WTC11 (cell line): ENCODE measurements at regions not wholly inside any gene's neighbourhood (a gene's known extent, or its start where the extent isn't known, plus 50 kb on each side); places are given as distances from the start of the nearest gene placed in this dataset.

Experiments used
- ATAC-seq: fragments of 200-7000 bp; cut with Tn5 transposase; 2 replicates; pipeline ENCODE4 v1.10.0; 2021; ENCODE audit warnings: mild to moderate bottlenecking, moderate library complexity
- CTCF ChIA-PET: fragments of 300-600 bp; sonication (Branson Sonifier 250); formaldehyde crosslinking; loops from one replicate; lab custom pipeline; 2021; ENCODE audit warnings: antibody characterized with exemption; lab: Charles Lee
- POLR2A ChIA-PET: fragments of 350-600 bp; sonication (Branson Sonifier 250); formaldehyde crosslinking; loops from one replicate; lab custom pipeline; 2021; ENCODE audit warnings: antibody characterized with exemption; lab: Charles Lee
- DNase-seq: peaks from one replicate; pipeline ENCODE4 v3.0.0; 2021; ENCODE audit warnings: low spot score
- H3K27ac Mint-ChIP-seq: 2 replicates; pipeline ENCODE4 v1.8.0; 2021; ENCODE audit warnings: mixed read lengths
- H3K27me3 Mint-ChIP-seq: 2 replicates; pipeline ENCODE4 v1.8.0; 2021; ENCODE audit warnings: low read depth, mild to moderate bottlenecking, moderate library complexity, mixed read lengths
- H3K36me3 Mint-ChIP-seq: 2 replicates; pipeline ENCODE4 v1.8.0; 2021; ENCODE audit warnings: mixed read lengths
- H3K4me1 Mint-ChIP-seq: 2 replicates; pipeline ENCODE4 v1.8.0; 2022; ENCODE audit warnings: mixed read lengths
- H3K4me3 Mint-ChIP-seq: 2 replicates; pipeline ENCODE4 v1.8.0; 2021; ENCODE audit warnings: mild to moderate bottlenecking, moderate library complexity, mixed read lengths
- H3K9me3 Mint-ChIP-seq: 2 replicates; pipeline ENCODE4 v1.8.0; 2021; ENCODE audit warnings: mixed read lengths
- AFF4 ChIP-seq: sonication (generic); formaldehyde crosslinking; IDR thresholded peaks from 2 replicates; pipeline ENCODE4 v1.8.1; 2023; ENCODE audit warnings: mild to moderate bottlenecking, missing genetic modification reagents, borderline replicate concordance
- FOXK1 ChIP-seq: sonication (generic); formaldehyde crosslinking; IDR thresholded peaks from 2 replicates; pipeline ENCODE4 v1.8.0; 2022; ENCODE audit warnings: mild to moderate bottlenecking, moderate library complexity, missing genetic modification reagents
- FOXP1 ChIP-seq: sonication (generic); formaldehyde crosslinking; IDR thresholded peaks from 2 replicates; pipeline ENCODE4 v1.8.0; 2022; ENCODE audit warnings: missing genetic modification reagents, mild to moderate bottlenecking, moderate library complexity, borderline replicate concordance
- GABPB1 ChIP-seq: sonication (generic); formaldehyde crosslinking; IDR thresholded peaks from 2 replicates; pipeline ENCODE4 v1.8.1; 2023; ENCODE audit warnings: mild to moderate bottlenecking, missing genetic modification reagents
- IRF1 ChIP-seq: sonication (generic); formaldehyde crosslinking; IDR thresholded peaks from 2 replicates; pipeline ENCODE4 v1.8.0; 2023; ENCODE audit warnings: missing genetic modification reagents
- JAZF1 ChIP-seq: fragments of 250-450 bp; sonication (Bioruptor Pico); IDR thresholded peaks from 2 replicates; pipeline ENCODE4 v1.9.0; 2021; ENCODE audit warnings: moderate library complexity, mild to moderate bottlenecking, inconsistent platforms
- JUN ChIP-seq: sonication (generic); formaldehyde crosslinking; IDR thresholded peaks from 2 replicates; pipeline ENCODE4 v1.8.0; 2023; ENCODE audit warnings: mild to moderate bottlenecking, missing genetic modification reagents
- MAX ChIP-seq: sonication (generic); formaldehyde crosslinking; IDR thresholded peaks from 2 replicates; pipeline ENCODE4 v1.8.0; 2022; ENCODE audit warnings: mild to moderate bottlenecking, missing genetic modification reagents
- MYBL2 ChIP-seq: sonication (generic); formaldehyde crosslinking; IDR thresholded peaks from 2 replicates; pipeline ENCODE4 v1.8.1; 2023; ENCODE audit warnings: mild to moderate bottlenecking, moderate library complexity, missing genetic modification reagents
- NFE2L1 ChIP-seq: sonication (generic); formaldehyde crosslinking; IDR thresholded peaks from 2 replicates; pipeline ENCODE4 v1.8.1; 2023; ENCODE audit warnings: missing genetic modification reagents
- NFYB ChIP-seq: sonication (generic); formaldehyde crosslinking; conservative IDR thresholded peaks from 2 replicates; pipeline ENCODE4 v1.8.0; 2022; ENCODE audit warnings: low read depth, missing genetic modification reagents
- NR1H2 ChIP-seq: sonication (generic); formaldehyde crosslinking; IDR thresholded peaks from 2 replicates; pipeline ENCODE4 v1.9.0; 2021; ENCODE audit warnings: mild to moderate bottlenecking, moderate library complexity, missing genetic modification reagents
- OVOL2 ChIP-seq: fragments of 250-450 bp; sonication (Bioruptor Pico); IDR thresholded peaks from 2 replicates; pipeline ENCODE4 v1.9.0; 2021; ENCODE audit warnings: mild to moderate bottlenecking, borderline replicate concordance
- RELA ChIP-seq: sonication (generic); formaldehyde crosslinking; IDR thresholded peaks from 2 replicates; pipeline ENCODE4 v1.8.1; 2022; ENCODE audit warnings: missing genetic modification reagents, mild to moderate bottlenecking, borderline replicate concordance
- RORB ChIP-seq: fragments of 250-450 bp; sonication (Bioruptor Pico); IDR thresholded peaks from 2 replicates; pipeline ENCODE4 v1.9.0; 2021; ENCODE audit warnings: mild to moderate bottlenecking
- SMAD3 ChIP-seq: sonication (generic); formaldehyde crosslinking; IDR thresholded peaks from 2 replicates; pipeline ENCODE4 v1.8.0; 2022; ENCODE audit warnings: missing genetic modification reagents, mild to moderate bottlenecking, borderline replicate concordance
- SP1 ChIP-seq: sonication (generic); formaldehyde crosslinking; conservative IDR thresholded peaks from 2 replicates; pipeline ENCODE4 v1.8.1; 2022; ENCODE audit warnings: missing genetic modification reagents
- STAT6 ChIP-seq: sonication (generic); formaldehyde crosslinking; conservative IDR thresholded peaks from 2 replicates; pipeline ENCODE4 v1.8.1; 2023; ENCODE audit warnings: mild to moderate bottlenecking, low read depth, missing genetic modification reagents, moderate library complexity
- TP53 ChIP-seq: sonication (generic); formaldehyde crosslinking; IDR thresholded peaks from 2 replicates; pipeline ENCODE4 v1.8.1; 2023; ENCODE audit warnings: mild to moderate bottlenecking, missing genetic modification reagents
- ZMAT4 ChIP-seq: fragments of 250-450 bp; sonication (Bioruptor Pico); IDR thresholded peaks from 2 replicates; pipeline ENCODE4 v1.9.0; 2021; ENCODE audit warnings: mild to moderate bottlenecking
- ZNF121 ChIP-seq: sonication (generic); formaldehyde crosslinking; IDR thresholded peaks from 2 replicates; pipeline ENCODE4 v1.8.0; 2023; ENCODE audit warnings: missing genetic modification reagents
- ZNF138 ChIP-seq: sonication (generic); formaldehyde crosslinking; conservative IDR thresholded peaks from 2 replicates; pipeline ENCODE4 v1.8.1; 2022; ENCODE audit warnings: mild to moderate bottlenecking, moderate library complexity, missing genetic modification reagents
- ZNF263 ChIP-seq: sonication (generic); formaldehyde crosslinking; IDR thresholded peaks from 2 replicates; pipeline ENCODE4 v1.8.1; 2022; ENCODE audit warnings: low read depth, mild to moderate bottlenecking, moderate library complexity, missing genetic modification reagents
- ZNF416 ChIP-seq: fragments of 250-450 bp; sonication (Bioruptor Pico); IDR thresholded peaks from 2 replicates; pipeline ENCODE4 v1.9.0; 2021; ENCODE audit warnings: mild to moderate bottlenecking, inconsistent platforms
- ZNF425 ChIP-seq: fragments of 250-450 bp; sonication (Bioruptor Pico); conservative IDR thresholded peaks from 2 replicates; pipeline ENCODE4 v1.9.0; 2021; ENCODE audit warnings: mild to moderate bottlenecking
- ZNF512 ChIP-seq: sonication (generic); formaldehyde crosslinking; IDR thresholded peaks from 2 replicates; pipeline ENCODE4 v1.8.1; 2022; ENCODE audit warnings: missing genetic modification reagents, borderline replicate concordance
- ZNF671 ChIP-seq: fragments of 250-450 bp; sonication (Bioruptor Pico); IDR thresholded peaks from 2 replicates; pipeline ENCODE4 v1.8.0; 2021; ENCODE audit warnings: mild to moderate bottlenecking

- CTCF ChIA-PET: no interaction called here
- H3K9me3 Mint-ChIP-seq: peaks cover 88% of the 10 kb centered on the region
- POLR2A ChIA-PET: no interaction called here
- H3K27ac Mint-ChIP-seq: no peak overlapping the region
- TF ChIP-seq NR1H2 (no peak), STAT6 (CRISPR knock-in tag) (no peak), TP53 (CRISPR knock-in tag) (no peak), ZNF512 (CRISPR knock-in tag) (no peak), ZNF425 (CRISPR knock-in tag) (no peak), FOXP1 (CRISPR knock-in tag) (no peak), NFE2L1 (no peak), ZNF121 (CRISPR knock-in tag) (no peak), SP1 (no peak), MAX (CRISPR knock-in tag) (no peak), MYBL2 (no peak), ZMAT4 (CRISPR knock-in tag) (no peak), ZNF416 (CRISPR knock-in tag) (no peak), RORB (CRISPR knock-in tag) (no peak), RELA (no peak), FOXK1 (CRISPR knock-in tag) (no peak), JUN (CRISPR knock-in tag) (no peak), OVOL2 (CRISPR knock-in tag) (no peak)
- TF ChIP-seq, all 79 proteins: peak for 0
- no peak overlapping the region for H3K4me3 Mint-ChIP-seq
- peaks cover 70% of the 10 kb centered on the region for H3K36me3 Mint-ChIP-seq
- DNase-seq (no peak), ATAC-seq (no peak)
- peaks cover 13% of the 10 kb centered on the region for H3K27me3 Mint-ChIP-seq
- H3K4me1 Mint-ChIP-seq: no peaks in the 10 kb centered on the region
Observed at GRCh38 chr16:8323153-8323552, 267.2 kb downstream of the TMEM114 start.

- CTCF ChIA-PET: no interaction called here
- POLR2A ChIA-PET: interaction anchor here (0.7 kb wide), 1 partner anchor 138 kb away, joined by 4 read pairs; no protein-coding TSS in a partner anchor
- H3K9me3 Mint-ChIP-seq: peaks cover 72% of the 10 kb centered on the region
- DNase-seq (no peak), ATAC-seq (no peak)
- H3K36me3 Mint-ChIP-seq: peaks cover 67% of the 10 kb centered on the region
- H3K27me3 Mint-ChIP-seq: peaks cover 15% of the 10 kb centered on the region
- no peak overlapping the region for H3K4me3 Mint-ChIP-seq
- H3K4me1 Mint-ChIP-seq: no peaks in the 10 kb centered on the region
- no peak overlapping the region for H3K27ac Mint-ChIP-seq
- TF ChIP-seq SMAD3: no peak
- no peak for TF ChIP-seq ZNF138
- no peak for TF ChIP-seq AFF4 (CRISPR knock-in tag)
- no peak for TF ChIP-seq RORB (CRISPR knock-in tag)
- TF ChIP-seq GABPB1: no peak
- no peak for TF ChIP-seq ZNF671 (CRISPR knock-in tag)
- TF ChIP-seq NFYB (CRISPR knock-in tag): no peak
- TF ChIP-seq ZNF263 (CRISPR knock-in tag): no peak
- TF ChIP-seq FOXP1 (CRISPR knock-in tag): no peak
- TF ChIP-seq IRF1: no peak
- no peak for TF ChIP-seq JAZF1 (CRISPR knock-in tag)
Observed at GRCh38 chr16:8320131-8320530, 270.2 kb downstream of the TMEM114 start.
